GM20431 (cell line): ENCODE measurements at regions not wholly inside any gene's neighbourhood (a gene's known extent, or its start where the extent isn't known, plus 50 kb on each side); places are given as distances from the start of the nearest gene placed in this dataset.

Source experiments
- in situ Hi-C: fragments of 300-500 bp; cut with MseI, MboI; formaldehyde crosslinking; loops from one replicate; pipeline ENCODE4 v1.15.0; 2020; ENCODE audit warnings: low sequenced_read_pairs; ENCODE audit not compliant: unreplicated experiment

- in situ Hi-C loops = no loop called here
These were observed 112.4 kb upstream of the TMEM132D start for GRCh38 chr12:130016194-130016593.

- in situ Hi-C loops = no loop called here
These were observed 113.2 kb upstream of the TMEM132D start for GRCh38 chr12:130016986-130017385.

- in situ Hi-C loops = no loop called here
These were observed 114.0 kb upstream of the TMEM132D start for GRCh38 chr12:130017591-130018449.

- in situ Hi-C loops = no loop called here
These were observed 114.8 kb upstream of the TMEM132D start for GRCh38 chr12:130018614-130019013.

GRCh38 chr12:130026608-130027176 is 122.9 kb upstream of the TMEM132D start:
- in situ Hi-C loops = no loop called here

GRCh38 chr12:130027798-130028197 is 124.0 kb upstream of the TMEM132D start:
- in situ Hi-C loops = no loop called here

GRCh38 chr12:130029151-130029550 is 125.3 kb upstream of the TMEM132D start:
- in situ Hi-C loops = no loop called here

GRCh38 chr12:130031041-130031440 is 127.2 kb upstream of the TMEM132D start:
- in situ Hi-C loops = no loop called here

- in situ Hi-C loops = no loop called here
These were observed 127.9 kb upstream of the TMEM132D start for GRCh38 chr12:130031571-130032189.

- in situ Hi-C loops = no loop called here
These were observed 120.1 kb upstream of the FZD10 start for GRCh38 chr12:130041983-130042812.

- in situ Hi-C loops = no loop called here
These were observed 118.4 kb upstream of the FZD10 start for GRCh38 chr12:130043685-130044406.

GRCh38 chr12:130044991-130045621 is 117.2 kb upstream of the FZD10 start:
- in situ Hi-C loops = no loop called here

- in situ Hi-C loops = loop anchor here (25.0 kb wide), 1 partner anchor 288 kb away; the partner anchor contains the start of gene PIWIL1
These were observed 112.6 kb upstream of the FZD10 start for GRCh38 chr12:130049666-130050065.

- in situ Hi-C loops = loop anchor here (25.0 kb wide), 1 partner anchor 285 kb away; the partner anchor contains the start of gene PIWIL1
These were observed 110.4 kb upstream of the FZD10 start for GRCh38 chr12:130051900-130052299.

GRCh38 chr12:130053651-130054069 is 108.6 kb upstream of the FZD10 start:
- in situ Hi-C loops = loop anchor here (25.0 kb wide), 1 partner anchor 284 kb away; the partner anchor contains the start of gene PIWIL1

- in situ Hi-C loops = loop anchor here (25.0 kb wide), 1 partner anchor 282 kb away; the partner anchor contains the start of gene PIWIL1
These were observed 107.5 kb upstream of the FZD10 start for GRCh38 chr12:130054803-130055202.

GRCh38 chr12:130058926-130059472 is 103.3 kb upstream of the FZD10 start:
- in situ Hi-C loops = loop anchor here (25.0 kb wide), 1 partner anchor 278 kb away; the partner anchor contains the start of gene PIWIL1

- in situ Hi-C loops = loop anchor here (25.0 kb wide), 1 partner anchor 273 kb away; the partner anchor contains the start of gene PIWIL1
These were observed 98.4 kb upstream of the FZD10 start for GRCh38 chr12:130063866-130064265.
